Suprapubic skin (tissue), 4 donors: ENCODE measurements at regions not wholly inside any gene's neighbourhood (a gene's known extent, or its start where the extent isn't known, plus 50 kb on each side); places are given as distances from the start of the nearest gene placed in this dataset.

Source experiments
- DNase-seq, 2 donors: peaks; one replicate each; pipeline ENCODE4 v3.0.0-alpha.2; 2019; ENCODE audit warnings: low spot score in 2 of 2
- H3K27ac ChIP-seq: fragments of 200-600 bp; sonication (generic); one replicate; pipeline ENCODE4 v1.5.1; 2019
- H3K27me3 ChIP-seq: fragments of 200-600 bp; sonication (generic); one replicate; pipeline ENCODE4 v1.5.1; 2019
- H3K36me3 ChIP-seq: fragments of 200-600 bp; sonication (generic); one replicate; pipeline ENCODE4 v1.5.1; 2019
- H3K4me1 ChIP-seq: fragments of 200-600 bp; sonication (generic); one replicate; pipeline ENCODE4 v1.5.1; 2019
- H3K4me3 ChIP-seq: fragments of 200-600 bp; sonication (generic); one replicate; pipeline ENCODE4 v1.5.1; 2019; ENCODE audit warnings: mild to moderate bottlenecking
- H3K9me3 ChIP-seq: fragments of 200-600 bp; sonication (generic); one replicate; pipeline ENCODE4 v1.5.1; 2019
- CTCF ChIP-seq, 2 donors: fragments of 200-600 bp in 1 of 2; fragments of 450-650 bp in 1 of 2; sonication (generic) in 1 of 2; IDR thresholded peaks; one replicate each; pipeline ENCODE4 v1.5.1; 2016 to 2019; ENCODE audit warnings: antibody characterized with exemption in 2 of 2, mild to moderate bottlenecking in 1 of 2, moderate library complexity in 1 of 2
- EP300 ChIP-seq: sonication (generic); formaldehyde crosslinking; IDR thresholded peaks from one replicate; pipeline ENCODE4 v1.6.1; 2017; ENCODE audit warnings: antibody characterized with exemption
- POLR2A ChIP-seq, 2 donors: fragments of 450-650 bp; IDR thresholded peaks; one replicate each; pipeline ENCODE4 v1.6.1; 2017; ENCODE audit warnings: antibody characterized with exemption in 2 of 2, mild to moderate bottlenecking in 2 of 2, moderate library complexity in 2 of 2
- POLR2AphosphoS5 ChIP-seq, 3 donors: sonication (generic); formaldehyde crosslinking; IDR thresholded peaks; one replicate each; pipeline ENCODE4 v1.6.1; 2017; ENCODE audit warnings: antibody characterized with exemption in 3 of 3
- WGBS: methylation state at CpG from one replicate; pipeline ENCODE4 v1.1.5; 2018; 5-methylcytosine and 5-hydroxymethylcytosine counted together

DNA sequence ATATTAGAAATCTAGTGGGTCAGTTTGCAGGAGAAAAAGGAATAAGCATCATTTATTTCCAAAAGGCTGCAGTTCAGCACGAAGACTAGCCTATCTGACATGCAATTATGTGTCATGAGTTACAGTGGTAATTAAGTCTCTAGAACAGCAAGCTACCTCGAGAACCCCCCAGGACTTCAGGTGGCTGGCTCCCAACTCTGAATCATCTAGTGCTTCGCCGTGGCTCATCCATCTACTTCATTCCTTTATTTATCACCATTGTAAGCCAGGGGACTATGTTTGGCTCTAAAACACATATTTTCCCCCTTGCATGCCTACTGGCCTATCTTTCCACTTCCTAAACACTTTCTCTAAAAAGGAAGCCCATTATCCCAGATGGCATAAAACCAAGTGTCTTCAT is 121.6 kb downstream of the TXNL1 start:
- Histone ChIP-seq H3K27ac (no peak overlapping the region), H3K27me3 (no peaks in the 10 kb centered on the region), H3K9me3 (no peaks in the 10 kb centered on the region), H3K4me3 (no peak overlapping the region), H3K36me3 (no peaks in the 10 kb centered on the region), H3K4me1 (no peaks in the 10 kb centered on the region)
- DNase-seq: no peak
- no peak for TF ChIP-seq POLR2A (IDR thresholded peaks at IDR 0.05)
- TF ChIP-seq CTCF (IDR thresholded peaks at IDR 0.05): no peak
- TF ChIP-seq EP300: no peak
- TF ChIP-seq POLR2AphosphoS5 (IDR thresholded peaks at IDR 0.05): no peak
- 37% methylated on average over 4 of the region's 4 CpGs for WGBS

GRCh38 chr18:56515522-56515921 is 122.9 kb downstream of the TXNL1 start:
- H3K27me3 ChIP-seq: no peaks in the 10 kb centered on the region

DNA sequence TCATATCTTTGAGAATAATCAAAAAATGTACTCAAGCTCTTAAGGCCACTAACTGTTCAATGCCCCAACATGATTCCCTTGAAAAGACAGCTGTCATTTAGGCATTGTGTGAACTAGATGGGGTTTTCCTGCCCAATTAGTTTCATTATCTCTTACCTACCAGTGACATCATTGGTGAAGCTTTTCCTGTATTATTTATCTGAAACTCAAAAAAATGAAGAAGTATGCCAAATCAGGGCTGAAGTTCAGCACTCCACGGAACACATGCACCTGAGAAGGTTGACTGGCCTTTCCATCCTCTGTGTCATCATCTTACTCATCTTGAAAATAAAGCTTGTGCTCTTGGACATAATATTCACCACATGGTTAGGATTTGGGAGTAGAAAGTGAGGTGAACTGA is 126.4 kb downstream of the TXNL1 start:
- no peak overlapping the region for H3K4me3 ChIP-seq
- no peaks in the 10 kb centered on the region for H3K36me3 ChIP-seq
- H3K4me1 ChIP-seq: no peaks in the 10 kb centered on the region
- no peaks in the 10 kb centered on the region for H3K9me3 ChIP-seq
- TF ChIP-seq CTCF (IDR thresholded peaks at IDR 0.05) (no peak), EP300 (no peak), POLR2A (IDR thresholded peaks at IDR 0.05) (no peak), POLR2AphosphoS5 (IDR thresholded peaks at IDR 0.05) (no peak)
- H3K27ac ChIP-seq: no peak overlapping the region
- no peak for DNase-seq
- no peaks in the 10 kb centered on the region for H3K27me3 ChIP-seq
- 63% methylated on average over 1 of the region's 1 CpG for WGBS

More at GRCh38 chr18:56515522-56515921, 122.9 kb downstream of the TXNL1 start:
- H3K4me1 ChIP-seq: no peaks in the 10 kb centered on the region
- H3K9me3 ChIP-seq: no peaks in the 10 kb centered on the region
- no peak for DNase-seq
- no peak for TF ChIP-seq POLR2A (IDR thresholded peaks at IDR 0.05)
- TF ChIP-seq POLR2AphosphoS5 (IDR thresholded peaks at IDR 0.05): no peak
- TF ChIP-seq CTCF (IDR thresholded peaks at IDR 0.05): no peak
- TF ChIP-seq EP300: no peak
- H3K36me3 ChIP-seq: no peaks in the 10 kb centered on the region
- no peak overlapping the region for H3K4me3 ChIP-seq
- WGBS: 72% methylated on average over 3 of the region's 3 CpGs
- no peak overlapping the region for H3K27ac ChIP-seq

GRCh38 chr18:56510108-56510507 is 128.3 kb downstream of the TXNL1 start:
- H3K4me3 ChIP-seq: no peak overlapping the region
- no peak for DNase-seq
- H3K27ac ChIP-seq: no peak overlapping the region
- no peaks in the 10 kb centered on the region for H3K4me1 ChIP-seq
- TF ChIP-seq CTCF (IDR thresholded peaks at IDR 0.05): no peak
- H3K27me3 ChIP-seq: no peaks in the 10 kb centered on the region
- no peaks in the 10 kb centered on the region for H3K36me3 ChIP-seq
- no peaks in the 10 kb centered on the region for H3K9me3 ChIP-seq

DNA sequence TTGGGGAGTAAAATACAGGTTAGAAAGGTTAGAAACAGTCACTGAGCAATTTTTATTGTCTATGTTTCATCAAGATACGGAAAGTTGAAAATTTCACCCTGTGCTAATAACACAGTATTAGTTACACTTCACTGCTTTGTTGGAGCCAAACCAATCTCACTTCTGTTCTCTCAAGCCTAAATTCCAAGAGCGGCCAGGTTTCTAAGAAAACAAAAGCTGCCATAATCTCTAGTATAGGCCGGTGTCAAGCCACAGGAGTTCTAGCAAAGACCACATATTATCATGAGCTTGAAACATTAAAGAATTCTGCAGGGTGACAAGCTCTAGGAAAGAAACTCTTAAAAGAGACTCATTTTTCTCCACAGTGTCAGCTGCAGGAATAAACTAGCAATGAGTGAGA is 128.7 kb downstream of the TXNL1 start:
- Histone ChIP-seq H3K9me3 (no peaks in the 10 kb centered on the region), H3K27me3 (no peaks in the 10 kb centered on the region), H3K27ac (no peak overlapping the region), H3K4me3 (no peak overlapping the region), H3K36me3 (no peaks in the 10 kb centered on the region), H3K4me1 (no peaks in the 10 kb centered on the region)
- DNase-seq: no peak
- 96% methylated on average over 3 of the region's 3 CpGs for WGBS
- no peak for TF ChIP-seq POLR2A (IDR thresholded peaks at IDR 0.05)
- no peak for TF ChIP-seq POLR2AphosphoS5 (IDR thresholded peaks at IDR 0.05)
- TF ChIP-seq CTCF (IDR thresholded peaks at IDR 0.05): no peak
- TF ChIP-seq EP300: no peak
